ENCODE measurements at regions not wholly inside any gene's neighbourhood (a gene's known extent, or its start where the extent isn't known, plus 50 kb on each side); places are given as distances from the start of the nearest gene placed in this dataset.

DNA sequence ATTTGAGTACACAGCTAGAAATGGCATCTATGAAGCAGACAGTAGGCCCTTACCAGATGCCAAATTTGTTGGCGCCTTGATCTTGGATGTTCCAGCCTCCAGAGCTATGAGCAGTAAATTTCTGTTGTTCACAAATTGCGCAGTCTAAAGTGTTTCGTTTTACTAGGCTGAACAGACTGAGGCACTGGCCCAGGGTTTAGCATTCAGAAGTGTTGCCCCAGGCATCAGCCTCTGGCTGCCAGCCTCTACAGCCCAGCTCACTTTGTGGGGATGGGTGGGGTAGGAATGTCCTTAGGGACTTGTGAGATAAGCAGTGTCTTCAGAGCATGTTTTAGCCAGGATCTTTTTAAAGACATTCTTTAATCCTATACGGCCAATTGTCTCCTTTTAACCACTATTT, 51.5 kb upstream of the MGAT5 start:
- Histone ChIP-seq H3K9me2 (ENCODE audit: insufficient read depth, low read length) (no peaks in the 10 kb centered on the region), H3K27me3 (ENCODE audit: insufficient read depth, low read depth, low read length) (no peaks in the 10 kb centered on the region), H3K27ac (ENCODE audit: low read length) (no peak overlapping the region), H3K4me2 (ENCODE audit: low read length) (no peak overlapping the region), H3K4me3 (ENCODE audit: low read length) (no peak overlapping the region), H3K9me3 (ENCODE audit: low read length) (no peaks in the 10 kb centered on the region), H3K9ac (ENCODE audit: low read length) (no peak overlapping the region), H3F3A (ENCODE audit: insufficient read depth, low read length, poor library complexity, severe bottlenecking) (peaks cover 11% of the 10 kb centered on the region), H3K36me3 (ENCODE audit: insufficient read depth, low read length) (no peaks in the 10 kb centered on the region), H3K79me2 (replicated peaks; ENCODE audit: insufficient read depth, low read length) (peaks cover 15% of the 10 kb centered on the region), H2AFZ (ENCODE audit: low read depth, low read length) (no peak overlapping the region), H4K20me1 (ENCODE audit: insufficient read depth) (no peaks in the 10 kb centered on the region)
- TF ChIP-seq SMC3 (conservative IDR thresholded peaks at IDR 0.05; ENCODE audit: poor library complexity) (no peak), EP300 (conservative IDR thresholded peaks at IDR 0.05; ENCODE audit: poor library complexity, severe bottlenecking) (no peak), RAD21 (conservative IDR thresholded peaks at IDR 0.05) (no peak), POLR2AphosphoS5 (IDR thresholded peaks at IDR 0.05) (no peak), TAF1 (IDR thresholded peaks at IDR 0.05; ENCODE audit: low read depth) (no peak), EZH2 (IDR thresholded peaks at IDR 0.05; ENCODE audit: borderline replicate concordance, insufficient read depth, low read length, poor library complexity, severe bottlenecking) (no peak), MXI1 (conservative IDR thresholded peaks at IDR 0.05; ENCODE audit: poor library complexity, severe bottlenecking) (no peak)
- TF ChIP-seq, protein P1, sequence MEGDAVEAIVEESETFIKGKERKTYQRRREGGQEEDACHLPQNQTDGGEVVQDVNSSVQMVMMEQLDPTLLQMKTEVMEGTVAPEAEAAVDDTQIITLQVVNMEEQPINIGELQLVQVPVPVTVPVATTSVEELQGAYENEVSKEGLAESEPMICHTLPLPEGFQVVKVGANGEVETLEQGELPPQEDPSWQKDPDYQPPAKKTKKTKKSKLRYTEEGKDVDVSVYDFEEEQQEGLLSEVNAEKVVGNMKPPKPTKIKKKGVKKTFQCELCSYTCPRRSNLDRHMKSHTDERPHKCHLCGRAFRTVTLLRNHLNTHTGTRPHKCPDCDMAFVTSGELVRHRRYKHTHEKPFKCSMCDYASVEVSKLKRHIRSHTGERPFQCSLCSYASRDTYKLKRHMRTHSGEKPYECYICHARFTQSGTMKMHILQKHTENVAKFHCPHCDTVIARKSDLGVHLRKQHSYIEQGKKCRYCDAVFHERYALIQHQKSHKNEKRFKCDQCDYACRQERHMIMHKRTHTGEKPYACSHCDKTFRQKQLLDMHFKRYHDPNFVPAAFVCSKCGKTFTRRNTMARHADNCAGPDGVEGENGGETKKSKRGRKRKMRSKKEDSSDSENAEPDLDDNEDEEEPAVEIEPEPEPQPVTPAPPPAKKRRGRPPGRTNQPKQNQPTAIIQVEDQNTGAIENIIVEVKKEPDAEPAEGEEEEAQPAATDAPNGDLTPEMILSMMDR (IDR thresholded peaks at IDR 0.05; ENCODE audit: poor library complexity, severe bottlenecking) = no peak
- TF ChIP-seq, protein P2, sequence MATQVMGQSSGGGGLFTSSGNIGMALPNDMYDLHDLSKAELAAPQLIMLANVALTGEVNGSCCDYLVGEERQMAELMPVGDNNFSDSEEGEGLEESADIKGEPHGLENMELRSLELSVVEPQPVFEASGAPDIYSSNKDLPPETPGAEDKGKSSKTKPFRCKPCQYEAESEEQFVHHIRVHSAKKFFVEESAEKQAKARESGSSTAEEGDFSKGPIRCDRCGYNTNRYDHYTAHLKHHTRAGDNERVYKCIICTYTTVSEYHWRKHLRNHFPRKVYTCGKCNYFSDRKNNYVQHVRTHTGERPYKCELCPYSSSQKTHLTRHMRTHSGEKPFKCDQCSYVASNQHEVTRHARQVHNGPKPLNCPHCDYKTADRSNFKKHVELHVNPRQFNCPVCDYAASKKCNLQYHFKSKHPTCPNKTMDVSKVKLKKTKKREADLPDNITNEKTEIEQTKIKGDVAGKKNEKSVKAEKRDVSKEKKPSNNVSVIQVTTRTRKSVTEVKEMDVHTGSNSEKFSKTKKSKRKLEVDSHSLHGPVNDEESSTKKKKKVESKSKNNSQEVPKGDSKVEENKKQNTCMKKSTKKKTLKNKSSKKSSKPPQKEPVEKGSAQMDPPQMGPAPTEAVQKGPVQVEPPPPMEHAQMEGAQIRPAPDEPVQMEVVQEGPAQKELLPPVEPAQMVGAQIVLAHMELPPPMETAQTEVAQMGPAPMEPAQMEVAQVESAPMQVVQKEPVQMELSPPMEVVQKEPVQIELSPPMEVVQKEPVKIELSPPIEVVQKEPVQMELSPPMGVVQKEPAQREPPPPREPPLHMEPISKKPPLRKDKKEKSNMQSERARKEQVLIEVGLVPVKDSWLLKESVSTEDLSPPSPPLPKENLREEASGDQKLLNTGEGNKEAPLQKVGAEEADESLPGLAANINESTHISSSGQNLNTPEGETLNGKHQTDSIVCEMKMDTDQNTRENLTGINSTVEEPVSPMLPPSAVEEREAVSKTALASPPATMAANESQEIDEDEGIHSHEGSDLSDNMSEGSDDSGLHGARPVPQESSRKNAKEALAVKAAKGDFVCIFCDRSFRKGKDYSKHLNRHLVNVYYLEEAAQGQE (IDR thresholded peaks at IDR 0.05; ENCODE audit: borderline replicate concordance) = no peak

DNA sequence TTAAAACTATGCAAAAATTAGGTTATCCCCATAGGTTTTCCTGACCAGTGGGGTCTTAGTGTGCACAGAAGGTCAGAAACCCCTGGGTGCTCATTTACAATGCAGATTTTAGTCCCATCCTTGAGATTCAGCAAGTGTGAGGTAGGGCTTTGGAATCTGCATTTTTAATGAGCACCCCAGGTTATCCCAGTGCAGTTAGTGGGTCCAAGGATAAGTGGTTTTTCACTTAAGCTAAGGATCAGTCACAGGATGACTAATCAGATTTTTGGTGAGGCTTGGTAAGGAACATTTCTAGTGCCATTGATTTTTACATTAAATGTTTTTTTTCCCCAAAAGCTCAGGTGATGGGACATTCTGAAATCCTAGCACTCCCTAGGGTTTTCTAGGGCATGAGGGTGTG, 50.7 kb upstream of the MGAT5 start:
- Histone ChIP-seq H3K79me2 (replicated peaks; ENCODE audit: insufficient read depth, low read length) (peaks cover 14% of the 10 kb centered on the region), H3K4me2 (ENCODE audit: low read length) (no peak overlapping the region)

More for the DNA sequence above, 50.7 kb upstream of the MGAT5 start:
- H3K36me3 ChIP-seq (ENCODE audit: insufficient read depth, low read length) = no peaks in the 10 kb centered on the region
- H2AFZ ChIP-seq (ENCODE audit: low read depth, low read length) = no peak overlapping the region
- no peak overlapping the region for H3K27ac ChIP-seq (ENCODE audit: low read length)
- H3K9me2 ChIP-seq (ENCODE audit: insufficient read depth, low read length) = no peaks in the 10 kb centered on the region
- TF ChIP-seq POLR2AphosphoS5 (IDR thresholded peaks at IDR 0.05) (no peak), SMC3 (conservative IDR thresholded peaks at IDR 0.05; ENCODE audit: poor library complexity) (no peak), MXI1 (conservative IDR thresholded peaks at IDR 0.05; ENCODE audit: poor library complexity, severe bottlenecking) (no peak), EP300 (conservative IDR thresholded peaks at IDR 0.05; ENCODE audit: poor library complexity, severe bottlenecking) (no peak), TAF1 (IDR thresholded peaks at IDR 0.05; ENCODE audit: low read depth) (no peak), EZH2 (IDR thresholded peaks at IDR 0.05; ENCODE audit: borderline replicate concordance, insufficient read depth, low read length, poor library complexity, severe bottlenecking) (no peak), RAD21 (conservative IDR thresholded peaks at IDR 0.05) (no peak)
- TF ChIP-seq, protein P2 (IDR thresholded peaks at IDR 0.05; ENCODE audit: borderline replicate concordance) = no peak
- TF ChIP-seq, protein P1 (IDR thresholded peaks at IDR 0.05; ENCODE audit: poor library complexity, severe bottlenecking) = no peak
- H3K9me3 ChIP-seq (ENCODE audit: low read length) = no peaks in the 10 kb centered on the region
- H3K9ac ChIP-seq (ENCODE audit: low read length) = no peak overlapping the region
- peaks cover 13% of the 10 kb centered on the region for H3F3A ChIP-seq (ENCODE audit: insufficient read depth, low read length, poor library complexity, severe bottlenecking)
- no peak overlapping the region for H3K4me3 ChIP-seq (ENCODE audit: low read length)
- no peaks in the 10 kb centered on the region for H3K27me3 ChIP-seq (ENCODE audit: insufficient read depth, low read depth, low read length)
- H4K20me1 ChIP-seq (ENCODE audit: insufficient read depth) = no peaks in the 10 kb centered on the region
